Endometrial microvascular endothelial cells (primary cell): ENCODE measurements at regions not wholly inside any gene's neighbourhood (a gene's known extent, or its start where the extent isn't known, plus 50 kb on each side); places are given as distances from the start of the nearest gene placed in this dataset.
"Not testable (repeated sequence)": the region's sequence is repeated elsewhere in the genome, so short reads cannot be mapped to it uniquely, and the experiment has no call there.

Source experiments
- in situ Hi-C: cut with HindIII; loops from 2 replicates; pipeline ENCODE4 v1.10.0; 2017; ENCODE audit warnings: low sequenced_read_pairs, low pct_unique_long_range_greater_than_20kb; ENCODE audit errors: inconsistent ontology term

GRCh38 chr10:64191286-64191685 lies 670.1 kb downstream of the REEP3 start:
- in situ Hi-C loops, result no loop called here

- in situ Hi-C loops, result no loop called here
Measured at GRCh38 chr10:64196638-64197315, 675.6 kb downstream of the REEP3 start.

- in situ Hi-C loops, result no loop called here
Measured at GRCh38 chr10:64201936-64202335, 680.7 kb downstream of the REEP3 start.

GRCh38 chr10:64204504-64204903 lies 683.3 kb downstream of the REEP3 start:
- in situ Hi-C loops, result not testable (repeated sequence)

- in situ Hi-C loops, result no loop called here
Measured at GRCh38 chr10:64206409-64206808, 685.2 kb downstream of the REEP3 start.

- in situ Hi-C loops, result no loop called here
Measured at GRCh38 chr10:64209561-64209960, 688.4 kb downstream of the REEP3 start.

GRCh38 chr10:64210211-64210610 lies 689.0 kb downstream of the REEP3 start:
- in situ Hi-C loops, result no loop called here

- in situ Hi-C loops, result no loop called here
Measured at GRCh38 chr10:64211466-64211865, 690.3 kb downstream of the REEP3 start.

- in situ Hi-C loops, result no loop called here
Measured at GRCh38 chr10:64215088-64215487, 693.9 kb downstream of the REEP3 start.

- in situ Hi-C loops, result no loop called here
Measured at GRCh38 chr10:64219271-64220025, 698.2 kb downstream of the REEP3 start.

- in situ Hi-C loops, result no loop called here
Measured at GRCh38 chr10:64234489-64234888, 713.3 kb downstream of the REEP3 start.

GRCh38 chr10:64257704-64258103 lies 736.5 kb downstream of the REEP3 start:
- in situ Hi-C loops, result no loop called here

GRCh38 chr10:64261092-64261491 lies 739.9 kb downstream of the REEP3 start:
- in situ Hi-C loops, result no loop called here

- in situ Hi-C loops, result no loop called here
Measured at GRCh38 chr10:64261676-64262075, 740.5 kb downstream of the REEP3 start.

- in situ Hi-C loops, result no loop called here
Measured at GRCh38 chr10:64265961-64266360, 744.8 kb downstream of the REEP3 start.

GRCh38 chr10:64271508-64271907 lies 750.3 kb downstream of the REEP3 start:
- in situ Hi-C loops, result no loop called here

GRCh38 chr10:64271983-64272382 lies 750.8 kb downstream of the REEP3 start:
- in situ Hi-C loops, result no loop called here

GRCh38 chr10:64275001-64275400 lies 753.8 kb downstream of the REEP3 start:
- in situ Hi-C loops, result no loop called here

GRCh38 chr10:64275774-64276173 lies 754.6 kb downstream of the REEP3 start:
- in situ Hi-C loops, result no loop called here

- in situ Hi-C loops, result no loop called here
Measured at GRCh38 chr10:64277536-64277935, 756.3 kb downstream of the REEP3 start.
